Astrocyte (in vitro differentiated cells and primary cell): ENCODE measurements at regions not wholly inside any gene's neighbourhood (a gene's known extent, or its start where the extent isn't known, plus 50 kb on each side); places are given as distances from the start of the nearest gene placed in this dataset.

Experiments
- EZH2 ChIP-seq: IDR thresholded peaks from 2 replicates; pipeline ENCODE4 v1.6.1; 2012; ENCODE audit warnings: mild to moderate bottlenecking, low read length, inconsistent platforms; ENCODE audit not compliant: insufficient read depth
- TF ChIP-seq, protein P1 (sequence below): IDR thresholded peaks from 2 replicates; pipeline ENCODE4 v1.5.1; 2011; ENCODE audit warnings: low read depth, mild to moderate bottlenecking, inconsistent platforms, low read length, moderate library complexity; ENCODE audit not compliant: insufficient read depth

DNA sequence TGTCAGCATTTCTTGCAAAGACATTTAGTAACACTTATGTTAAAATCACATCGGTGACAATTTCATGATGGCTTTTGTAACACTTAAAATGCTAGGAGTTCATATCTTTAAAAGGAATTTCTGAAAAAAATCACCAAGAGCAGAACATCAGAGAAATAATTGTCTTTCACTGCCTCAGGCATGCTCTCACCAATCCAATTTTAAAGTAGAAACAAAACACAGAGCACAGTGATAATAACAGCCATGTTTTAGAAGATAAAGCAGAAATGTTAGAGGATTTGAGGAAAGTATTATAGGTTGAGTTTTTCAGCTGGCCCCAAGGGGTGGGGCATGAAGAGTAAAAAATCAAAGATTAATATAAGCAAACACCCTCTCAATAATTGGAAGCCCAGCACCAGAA is 1037.6 kb downstream of the DSC3 start:
- TF ChIP-seq, protein P1, sequence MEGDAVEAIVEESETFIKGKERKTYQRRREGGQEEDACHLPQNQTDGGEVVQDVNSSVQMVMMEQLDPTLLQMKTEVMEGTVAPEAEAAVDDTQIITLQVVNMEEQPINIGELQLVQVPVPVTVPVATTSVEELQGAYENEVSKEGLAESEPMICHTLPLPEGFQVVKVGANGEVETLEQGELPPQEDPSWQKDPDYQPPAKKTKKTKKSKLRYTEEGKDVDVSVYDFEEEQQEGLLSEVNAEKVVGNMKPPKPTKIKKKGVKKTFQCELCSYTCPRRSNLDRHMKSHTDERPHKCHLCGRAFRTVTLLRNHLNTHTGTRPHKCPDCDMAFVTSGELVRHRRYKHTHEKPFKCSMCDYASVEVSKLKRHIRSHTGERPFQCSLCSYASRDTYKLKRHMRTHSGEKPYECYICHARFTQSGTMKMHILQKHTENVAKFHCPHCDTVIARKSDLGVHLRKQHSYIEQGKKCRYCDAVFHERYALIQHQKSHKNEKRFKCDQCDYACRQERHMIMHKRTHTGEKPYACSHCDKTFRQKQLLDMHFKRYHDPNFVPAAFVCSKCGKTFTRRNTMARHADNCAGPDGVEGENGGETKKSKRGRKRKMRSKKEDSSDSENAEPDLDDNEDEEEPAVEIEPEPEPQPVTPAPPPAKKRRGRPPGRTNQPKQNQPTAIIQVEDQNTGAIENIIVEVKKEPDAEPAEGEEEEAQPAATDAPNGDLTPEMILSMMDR, result no peak
- no peak for TF ChIP-seq EZH2
